Esophagus muscularis mucosa (tissue), 4 donors: ENCODE measurements at regions not wholly inside any gene's neighbourhood (a gene's known extent, or its start where the extent isn't known, plus 50 kb on each side); places are given as distances from the start of the nearest gene placed in this dataset.

Source experiments
- DNase-seq: peaks from one replicate; pipeline ENCODE4 v3.0.0-alpha.2; 2017; ENCODE audit errors: extremely low spot score
- H3K27ac ChIP-seq, 4 donors: fragments of 200-600 bp; sonication (generic); replicated peaks in 1 of 4; 1 replicate in 3 of 4; 2 replicates in 1 of 4; pipeline ENCODE4 v1.5.1; 2016 to 2019; ENCODE audit warnings: mild to moderate bottlenecking in 1 of 4
- H3K27me3 ChIP-seq, 4 donors: fragments of 200-600 bp; sonication (generic); one replicate each; pipeline versions ENCODE4 v1.5.1 to v1.6.0; 2016 to 2019
- H3K36me3 ChIP-seq, 4 donors: fragments of 200-600 bp; sonication (generic); one replicate each; pipeline ENCODE4 v1.5.1; 2016 to 2019
- H3K4me1 ChIP-seq, 4 donors: fragments of 200-600 bp; sonication (generic); one replicate each; pipeline ENCODE4 v1.5.1; 2016 to 2019
- H3K4me3 ChIP-seq, 4 donors: fragments of 200-600 bp; sonication (generic); 1 replicate in 2 of 4; 2 replicates in 2 of 4; pipeline ENCODE4 v1.5.1; 2016 to 2019; ENCODE audit warnings: mild to moderate bottlenecking in 4 of 4, moderate library complexity in 1 of 4
- H3K9me3 ChIP-seq, 4 donors: fragments of 200-600 bp; sonication (generic); 1 replicate in 3 of 4; 2 replicates in 1 of 4; pipeline ENCODE4 v1.5.1; 2016 to 2019
- EP300 ChIP-seq: sonication (generic); formaldehyde crosslinking; IDR thresholded peaks from one replicate; pipeline ENCODE4 v1.6.1; 2017; ENCODE audit warnings: antibody characterized with exemption
- POLR2A ChIP-seq: fragments of 450-650 bp; IDR thresholded peaks from one replicate; pipeline ENCODE4 v1.6.1; 2017; ENCODE audit warnings: antibody characterized with exemption, moderate library complexity, mild to moderate bottlenecking, low read depth
- POLR2AphosphoS5 ChIP-seq, 2 donors: sonication (generic); formaldehyde crosslinking; IDR thresholded peaks; one replicate each; pipeline ENCODE4 v1.6.1; 2017; ENCODE audit warnings: antibody characterized with exemption in 2 of 2
- WGBS: methylation state at CpG from one replicate; pipeline ENCODE4 v1.1.5; 2018; 5-methylcytosine and 5-hydroxymethylcytosine counted together
- intact Hi-C: fragments of 100-400 bp; cut with DNase I; formaldehyde crosslinking; loops from one replicate; pipeline ENCODE4 v1.15.1; 2023
- TF ChIP-seq, protein P1 (sequence below), 3 experiments: fragments of 200-600 bp in 2 of 3; fragments of 450-650 bp in 1 of 3; sonication (generic) in 2 of 3; IDR thresholded peaks; one replicate each; pipeline ENCODE4 v1.5.1; 2017 to 2019; ENCODE audit warnings: antibody characterized with exemption in 3 of 3, mild to moderate bottlenecking in 2 of 3, moderate library complexity in 1 of 3

DNA sequence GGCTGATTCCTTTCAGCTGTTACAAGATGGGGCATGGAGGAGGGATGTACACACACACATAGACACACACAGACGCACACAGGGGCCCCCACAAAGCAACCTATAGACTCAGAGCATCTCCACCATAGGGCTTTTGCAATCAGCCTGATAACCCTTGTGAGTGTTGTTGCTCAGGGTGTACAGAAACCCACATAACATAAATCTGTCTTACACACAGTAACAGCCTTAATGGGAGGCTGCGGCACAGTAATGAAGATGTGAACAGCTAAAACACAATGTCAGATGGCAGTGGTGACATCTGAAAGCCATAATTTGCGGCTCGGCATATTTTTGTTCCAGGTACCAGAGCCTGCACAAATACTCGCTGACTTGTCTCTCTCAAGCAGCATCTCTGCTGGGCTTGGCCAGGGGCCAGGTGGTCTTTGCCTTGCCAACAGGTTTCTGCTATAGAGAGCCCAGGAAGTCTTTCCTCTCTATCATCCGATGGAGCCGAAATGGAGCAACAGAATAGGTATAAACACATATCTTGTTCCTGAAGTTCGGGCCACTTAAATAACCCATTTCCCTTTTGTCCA lies 357.2 kb upstream of the GATB start:
- TF ChIP-seq, protein P1, sequence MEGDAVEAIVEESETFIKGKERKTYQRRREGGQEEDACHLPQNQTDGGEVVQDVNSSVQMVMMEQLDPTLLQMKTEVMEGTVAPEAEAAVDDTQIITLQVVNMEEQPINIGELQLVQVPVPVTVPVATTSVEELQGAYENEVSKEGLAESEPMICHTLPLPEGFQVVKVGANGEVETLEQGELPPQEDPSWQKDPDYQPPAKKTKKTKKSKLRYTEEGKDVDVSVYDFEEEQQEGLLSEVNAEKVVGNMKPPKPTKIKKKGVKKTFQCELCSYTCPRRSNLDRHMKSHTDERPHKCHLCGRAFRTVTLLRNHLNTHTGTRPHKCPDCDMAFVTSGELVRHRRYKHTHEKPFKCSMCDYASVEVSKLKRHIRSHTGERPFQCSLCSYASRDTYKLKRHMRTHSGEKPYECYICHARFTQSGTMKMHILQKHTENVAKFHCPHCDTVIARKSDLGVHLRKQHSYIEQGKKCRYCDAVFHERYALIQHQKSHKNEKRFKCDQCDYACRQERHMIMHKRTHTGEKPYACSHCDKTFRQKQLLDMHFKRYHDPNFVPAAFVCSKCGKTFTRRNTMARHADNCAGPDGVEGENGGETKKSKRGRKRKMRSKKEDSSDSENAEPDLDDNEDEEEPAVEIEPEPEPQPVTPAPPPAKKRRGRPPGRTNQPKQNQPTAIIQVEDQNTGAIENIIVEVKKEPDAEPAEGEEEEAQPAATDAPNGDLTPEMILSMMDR (IDR thresholded peaks at IDR 0.05): no peak
- TF ChIP-seq EP300 (no peak), POLR2A (no peak), POLR2AphosphoS5 (IDR thresholded peaks at IDR 0.05) (no peak)
- Histone ChIP-seq H3K4me3 (no peak overlapping the region), H3K9me3 (peaks cover 0 to 14% (median 0%) of the 10 kb centered on the region in 4 donors), H3K4me1 (peaks cover 0 to 7% (median 4%) of the 10 kb centered on the region in 4 donors), H3K27ac (no peak overlapping the region), H3K27me3 (peaks cover 0 to 3% (median 0%) of the 10 kb centered on the region in 4 donors), H3K36me3 (no peaks in the 10 kb centered on the region)
- intact Hi-C loops: no loop called here
- peak; percentile 74 for DNase-seq
- WGBS: 84% methylated on average over 8 of the region's 8 CpGs

DNA sequence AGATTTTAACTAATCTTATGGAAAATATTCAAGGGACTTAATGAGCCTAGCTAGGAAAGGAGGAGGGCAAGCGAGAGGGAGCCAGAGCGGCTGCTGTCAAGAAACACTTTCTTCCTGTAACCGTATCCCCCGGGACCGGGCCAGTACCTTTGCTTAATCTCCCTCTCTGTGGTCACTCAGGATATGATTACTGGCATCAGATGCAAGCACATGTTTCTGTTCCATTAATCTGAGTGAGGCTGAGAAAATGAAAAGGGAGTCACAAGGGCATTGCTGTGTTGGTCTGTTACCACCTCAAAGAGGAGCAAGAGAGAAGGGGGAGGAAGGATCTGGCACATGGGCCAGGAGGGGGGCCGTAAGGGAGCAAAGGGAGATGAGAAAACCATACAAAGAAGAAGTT lies 356.7 kb upstream of the GATB start:
- Histone ChIP-seq H3K27ac (no peak overlapping the region), H3K27me3 (peaks cover 0 to 3% (median 0%) of the 10 kb centered on the region in 4 donors), H3K36me3 (no peaks in the 10 kb centered on the region), H3K9me3 (peaks cover 0 to 13% (median 0%) of the 10 kb centered on the region in 4 donors), H3K4me3 (no peak overlapping the region), H3K4me1 (peaks cover 0 to 7% (median 4%) of the 10 kb centered on the region in 4 donors)
- intact Hi-C loops: no loop called here
- TF ChIP-seq, protein P1 (IDR thresholded peaks at IDR 0.05): no peak
- TF ChIP-seq POLR2A (no peak), POLR2AphosphoS5 (IDR thresholded peaks at IDR 0.05) (no peak), EP300 (no peak)
- peak; percentile 68 for DNase-seq
- WGBS: 89% methylated on average over 6 of the region's 6 CpGs

DNA sequence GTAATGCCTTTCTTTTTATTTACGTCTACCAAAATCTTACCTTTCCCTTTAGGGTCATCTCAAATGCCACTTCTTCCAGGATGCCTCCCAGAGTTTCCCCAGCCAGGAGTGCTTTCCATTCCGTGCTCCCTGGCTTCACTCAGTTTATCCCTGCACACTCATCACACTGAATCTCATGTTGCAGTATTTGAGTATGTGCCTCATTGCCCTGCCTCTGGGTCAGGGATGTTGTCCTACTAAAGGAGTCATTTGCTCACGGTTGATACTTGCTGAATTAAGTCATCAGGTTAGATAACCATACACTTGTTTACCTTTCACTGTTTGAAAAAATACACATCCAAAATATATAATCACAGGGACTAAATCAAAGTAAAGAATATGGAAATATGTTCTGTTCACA lies 356.2 kb upstream of the GATB start:
- intact Hi-C loops: no loop called here
- TF ChIP-seq POLR2A (no peak), POLR2AphosphoS5 (IDR thresholded peaks at IDR 0.05) (no peak), EP300 (no peak)
- TF ChIP-seq, protein P1 (IDR thresholded peaks at IDR 0.05): no peak
- H3K27me3 ChIP-seq: peaks cover 0 to 3% (median 0%) of the 10 kb centered on the region in 4 donors
- no peak overlapping the region for H3K4me3 ChIP-seq
- peaks cover 0 to 8% (median 0%) of the 10 kb centered on the region in 4 donors for H3K9me3 ChIP-seq
- 90% methylated on average over 3 of the region's 3 CpGs for WGBS
- peaks cover 0 to 7% (median 4%) of the 10 kb centered on the region in 4 donors for H3K4me1 ChIP-seq
- no peaks in the 10 kb centered on the region for H3K36me3 ChIP-seq
- no peak overlapping the region for H3K27ac ChIP-seq
- peak; percentile 45 for DNase-seq

DNA sequence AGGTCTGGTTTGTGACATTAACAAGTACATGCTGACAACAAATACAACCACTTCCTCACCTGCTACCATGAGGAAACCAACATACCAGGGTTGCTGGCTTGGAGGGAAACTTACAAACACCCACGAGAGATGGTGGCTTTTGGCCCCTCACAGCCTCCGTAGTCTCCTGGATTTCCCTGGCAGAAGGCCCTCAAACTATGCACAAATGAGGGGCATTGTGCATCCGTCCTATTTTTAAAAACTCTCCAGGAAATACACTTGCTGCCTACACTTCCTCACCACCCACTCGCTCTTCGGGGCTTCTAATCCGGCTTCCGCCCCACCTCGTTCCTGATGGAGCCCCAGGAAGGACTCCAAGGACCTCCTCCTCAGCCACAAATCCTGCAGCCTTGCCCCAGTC lies 355.0 kb upstream of the GATB start:
- DNase-seq: peak; percentile 85
- Histone ChIP-seq H3K4me3 (no peak overlapping the region), H3K9me3 (no peaks in the 10 kb centered on the region), H3K27me3 (peaks cover 0 to 3% (median 0%) of the 10 kb centered on the region in 4 donors), H3K36me3 (no peaks in the 10 kb centered on the region), H3K4me1 (peaks cover 0 to 7% (median 4%) of the 10 kb centered on the region in 4 donors), H3K27ac (no peak overlapping the region)
- TF ChIP-seq POLR2AphosphoS5 (IDR thresholded peaks at IDR 0.05): no peak
- TF ChIP-seq POLR2A: no peak
- TF ChIP-seq, protein P1 (IDR thresholded peaks at IDR 0.05): no peak
- no peak for TF ChIP-seq EP300
- intact Hi-C loops: no loop called here
- 58% methylated on average over 8 of the region's 8 CpGs for WGBS

DNA sequence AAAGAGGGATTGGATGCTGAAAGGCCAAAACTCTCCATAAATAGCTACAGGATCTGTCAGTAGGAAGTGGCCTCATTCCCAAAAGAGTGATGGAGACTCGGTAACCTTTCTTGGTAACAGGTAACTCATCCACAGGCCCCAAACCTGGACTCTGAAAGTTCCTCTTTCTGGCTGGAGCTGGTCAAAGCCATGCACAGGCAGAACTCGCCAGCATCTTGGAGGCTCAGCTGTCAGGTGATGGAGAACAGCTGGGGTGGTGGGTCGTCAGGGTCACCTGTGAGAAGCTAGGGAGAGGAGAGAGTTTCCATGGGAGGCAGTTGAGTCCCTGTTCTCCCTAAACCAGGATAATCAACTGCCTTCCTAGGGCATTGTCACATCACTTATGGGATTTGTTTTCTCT lies 354.3 kb upstream of the GATB start:
- Histone ChIP-seq H3K27ac (no peak overlapping the region), H3K36me3 (no peaks in the 10 kb centered on the region), H3K9me3 (no peaks in the 10 kb centered on the region), H3K4me3 (no peak overlapping the region), H3K4me1 (peaks cover under 1 to 7% (median 4%) of the 10 kb centered on the region in 4 donors), H3K27me3 (peaks cover 0 to 3% (median 0%) of the 10 kb centered on the region in 4 donors)
- DNase-seq: peak; percentile 81
- WGBS: 64% methylated on average over 3 of the region's 3 CpGs
- TF ChIP-seq EP300 (no peak), POLR2A (no peak), POLR2AphosphoS5 (IDR thresholded peaks at IDR 0.05) (no peak)
- TF ChIP-seq, protein P1 (IDR thresholded peaks at IDR 0.05): no peak
- intact Hi-C loops: no loop called here
